ENCODE measurements at regions not wholly inside any gene's neighbourhood (a gene's known extent, or its start where the extent isn't known, plus 50 kb on each side); places are given as distances from the start of the nearest gene placed in this dataset.

DNA sequence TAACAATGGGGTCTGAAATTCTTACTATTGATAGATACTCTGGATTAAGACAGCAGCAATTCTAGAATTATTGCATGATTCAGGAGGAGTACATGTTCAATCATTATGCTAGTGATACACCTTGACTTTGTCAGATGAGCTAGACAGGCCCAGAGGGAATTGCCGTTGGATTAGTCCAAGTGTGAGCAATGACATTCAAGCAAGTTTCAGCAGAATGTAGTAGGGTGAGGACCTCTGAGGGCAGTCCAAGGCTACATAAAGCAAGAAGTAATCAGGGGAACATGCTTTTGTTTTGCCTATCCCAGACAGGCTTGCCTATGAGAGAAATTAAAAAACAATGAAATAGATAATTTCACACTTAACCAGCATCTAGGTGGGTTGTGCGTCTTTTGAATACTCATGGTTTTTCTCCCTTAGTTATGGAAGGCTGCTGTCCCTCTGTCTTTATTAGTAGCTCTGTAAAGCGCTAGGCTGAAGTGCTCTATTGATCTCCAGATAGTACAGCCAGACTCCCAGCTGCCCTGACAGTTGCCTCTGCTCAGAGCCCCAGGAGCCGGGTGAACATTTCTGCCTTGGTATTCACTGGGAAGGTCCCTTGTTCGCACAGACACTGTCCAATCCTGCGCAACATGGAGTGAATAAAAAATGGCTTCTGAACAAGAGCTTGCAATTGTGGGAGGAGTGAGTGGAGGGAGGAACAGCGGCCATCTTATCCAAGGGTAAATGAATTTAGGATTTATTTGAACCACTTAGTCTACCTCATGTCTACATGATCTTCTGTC, 316.6 kb upstream of the ONECUT1 start:
- TF ChIP-seq, protein P1, sequence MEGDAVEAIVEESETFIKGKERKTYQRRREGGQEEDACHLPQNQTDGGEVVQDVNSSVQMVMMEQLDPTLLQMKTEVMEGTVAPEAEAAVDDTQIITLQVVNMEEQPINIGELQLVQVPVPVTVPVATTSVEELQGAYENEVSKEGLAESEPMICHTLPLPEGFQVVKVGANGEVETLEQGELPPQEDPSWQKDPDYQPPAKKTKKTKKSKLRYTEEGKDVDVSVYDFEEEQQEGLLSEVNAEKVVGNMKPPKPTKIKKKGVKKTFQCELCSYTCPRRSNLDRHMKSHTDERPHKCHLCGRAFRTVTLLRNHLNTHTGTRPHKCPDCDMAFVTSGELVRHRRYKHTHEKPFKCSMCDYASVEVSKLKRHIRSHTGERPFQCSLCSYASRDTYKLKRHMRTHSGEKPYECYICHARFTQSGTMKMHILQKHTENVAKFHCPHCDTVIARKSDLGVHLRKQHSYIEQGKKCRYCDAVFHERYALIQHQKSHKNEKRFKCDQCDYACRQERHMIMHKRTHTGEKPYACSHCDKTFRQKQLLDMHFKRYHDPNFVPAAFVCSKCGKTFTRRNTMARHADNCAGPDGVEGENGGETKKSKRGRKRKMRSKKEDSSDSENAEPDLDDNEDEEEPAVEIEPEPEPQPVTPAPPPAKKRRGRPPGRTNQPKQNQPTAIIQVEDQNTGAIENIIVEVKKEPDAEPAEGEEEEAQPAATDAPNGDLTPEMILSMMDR (IDR thresholded peaks at IDR 0.05; ENCODE audit: low read depth, low read length), result no peak
- no peak for TF ChIP-seq EZH2phosphoT487 (IDR thresholded peaks at IDR 0.05; ENCODE audit: low read depth)
- no peaks in the 10 kb centered on the region for H3K9me3 ChIP-seq (ENCODE audit: insufficient read depth, low read length)
- H4K20me1 ChIP-seq (ENCODE audit: insufficient read depth, low read length), result no peaks in the 10 kb centered on the region
- no peak overlapping the region for H3K9ac ChIP-seq (ENCODE audit: low read length)
- H3K4me2 ChIP-seq (ENCODE audit: low read length), result no peak overlapping the region
- H3K4me3 ChIP-seq (ENCODE audit: low read length), result no peak overlapping the region
- no peak overlapping the region for H3K27ac ChIP-seq (ENCODE audit: low read length)
- H3K27me3 ChIP-seq (ENCODE audit: low read depth, low read length), result no peaks in the 10 kb centered on the region
- H3K4me1 ChIP-seq (ENCODE audit: low read length), result no peaks in the 10 kb centered on the region
- H3K36me3 ChIP-seq (replicated peaks; ENCODE audit: low read depth, low read length), result no peaks in the 10 kb centered on the region
- H3K79me2 ChIP-seq (ENCODE audit: low read length), result no peaks in the 10 kb centered on the region
- H2AFZ ChIP-seq (ENCODE audit: low read depth, low read length), result no peak overlapping the region

DNA sequence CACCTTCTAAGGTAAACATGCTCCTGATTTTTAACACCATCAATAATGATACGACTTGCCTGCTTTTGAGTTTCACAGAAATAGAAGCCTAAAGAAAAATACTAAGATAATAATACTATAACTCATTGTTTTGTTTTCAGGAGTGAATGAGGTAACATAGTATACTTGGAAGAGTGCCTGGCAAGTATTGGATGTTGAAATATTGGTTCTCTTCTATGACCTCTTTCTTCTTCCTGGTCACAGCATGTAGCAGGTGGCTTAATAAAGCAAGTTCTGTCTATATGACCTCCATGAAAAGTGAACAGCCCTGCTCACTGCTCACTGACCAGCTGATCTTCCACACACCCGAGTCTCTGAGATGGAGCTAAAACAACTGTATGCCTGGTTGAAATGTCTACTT, 312.3 kb upstream of the ONECUT1 start:
- no peaks in the 10 kb centered on the region for H3K4me1 ChIP-seq (ENCODE audit: low read length)
- H3K4me2 ChIP-seq (ENCODE audit: low read length), result no peak overlapping the region
- no peaks in the 10 kb centered on the region for H3K27me3 ChIP-seq (ENCODE audit: low read depth, low read length)
- no peaks in the 10 kb centered on the region for H3K36me3 ChIP-seq (replicated peaks; ENCODE audit: low read depth, low read length)
- H3K9ac ChIP-seq (ENCODE audit: low read length), result no peak overlapping the region
- no peak overlapping the region for H3K27ac ChIP-seq (ENCODE audit: low read length)
- no peaks in the 10 kb centered on the region for H4K20me1 ChIP-seq (ENCODE audit: insufficient read depth, low read length)
- no peaks in the 10 kb centered on the region for H3K79me2 ChIP-seq (ENCODE audit: low read length)
- no peak for TF ChIP-seq EZH2phosphoT487 (IDR thresholded peaks at IDR 0.05; ENCODE audit: low read depth)
- TF ChIP-seq, protein P1 (IDR thresholded peaks at IDR 0.05; ENCODE audit: low read depth, low read length), result no peak
- no peak overlapping the region for H2AFZ ChIP-seq (ENCODE audit: low read depth, low read length)
- H3K9me3 ChIP-seq (ENCODE audit: insufficient read depth, low read length), result no peaks in the 10 kb centered on the region
- no peak overlapping the region for H3K4me3 ChIP-seq (ENCODE audit: low read length)

DNA sequence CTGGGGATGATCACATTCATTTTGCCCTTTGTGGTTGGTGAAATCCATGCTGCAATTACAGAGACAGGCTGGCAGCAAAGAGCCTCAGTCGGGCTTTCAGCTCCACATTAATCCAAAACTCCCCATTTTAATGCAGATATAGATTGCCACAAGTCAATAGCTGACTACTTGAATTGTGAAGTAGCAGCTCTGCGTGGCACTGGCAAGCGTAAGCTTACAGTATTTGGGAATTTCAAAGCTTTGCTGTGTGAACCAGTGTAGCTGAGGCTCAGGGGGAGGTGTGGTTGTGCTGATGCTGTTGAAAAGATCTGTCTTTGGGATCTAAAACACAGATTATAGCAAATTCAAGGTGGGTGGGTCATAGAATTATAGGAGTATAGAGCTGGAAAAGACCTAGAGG, 290.3 kb upstream of the ONECUT1 start:
- no peak overlapping the region for H3K4me2 ChIP-seq (ENCODE audit: low read length)
- no peaks in the 10 kb centered on the region for H3K9me3 ChIP-seq (ENCODE audit: insufficient read depth, low read length)
- no peak overlapping the region for H3K9ac ChIP-seq (ENCODE audit: low read length)
- TF ChIP-seq EZH2phosphoT487 (IDR thresholded peaks at IDR 0.05; ENCODE audit: low read depth), result no peak
- TF ChIP-seq, protein P1 (IDR thresholded peaks at IDR 0.05; ENCODE audit: low read depth, low read length), result no peak
- no peak overlapping the region for H2AFZ ChIP-seq (ENCODE audit: low read depth, low read length)
- H3K36me3 ChIP-seq (replicated peaks; ENCODE audit: low read depth, low read length), result no peaks in the 10 kb centered on the region
- H3K4me3 ChIP-seq (ENCODE audit: low read length), result no peak overlapping the region
- H3K79me2 ChIP-seq (ENCODE audit: low read length), result no peaks in the 10 kb centered on the region
- 0 out of 2 replicates have a peak, but pooled peaks cover 7% of the 10 kb centered on the region for H3K27me3 ChIP-seq (ENCODE audit: low read depth, low read length)
- H3K27ac ChIP-seq (ENCODE audit: low read length), result no peak overlapping the region
- no peaks in the 10 kb centered on the region for H4K20me1 ChIP-seq (ENCODE audit: insufficient read depth, low read length)
- no peaks in the 10 kb centered on the region for H3K4me1 ChIP-seq (ENCODE audit: low read length)

DNA sequence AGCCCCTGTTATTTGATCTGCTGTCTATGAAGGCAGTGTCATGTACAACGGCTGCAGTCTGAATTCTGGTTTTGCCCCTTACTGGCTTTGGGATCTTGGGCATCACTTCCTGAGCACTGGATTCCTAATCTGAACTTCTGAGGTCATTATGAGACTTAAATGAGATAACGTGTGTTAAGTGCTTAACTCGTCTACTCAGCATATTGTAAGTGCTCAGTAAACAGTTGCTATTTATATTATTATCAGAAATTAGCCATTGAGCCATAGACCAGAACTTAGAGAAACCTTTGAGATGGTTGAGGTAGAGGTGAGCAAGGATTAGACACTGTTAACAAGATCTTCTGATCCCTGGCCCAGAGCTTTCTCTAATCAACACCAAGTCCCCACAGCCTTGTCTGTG, 284.1 kb upstream of the ONECUT1 start:
- no peaks in the 10 kb centered on the region for H3K9me3 ChIP-seq (ENCODE audit: insufficient read depth, low read length)
- no peaks in the 10 kb centered on the region for H3K79me2 ChIP-seq (ENCODE audit: low read length)
- H3K27me3 ChIP-seq (ENCODE audit: low read depth, low read length), result peaks cover 3% of the 10 kb centered on the region; the same call in 1 of the 2 replicates
- TF ChIP-seq, protein P1 (IDR thresholded peaks at IDR 0.05; ENCODE audit: low read depth, low read length), result no peak
- no peak for TF ChIP-seq EZH2phosphoT487 (IDR thresholded peaks at IDR 0.05; ENCODE audit: low read depth)
- H3K4me2 ChIP-seq (ENCODE audit: low read length), result no peak overlapping the region
- H4K20me1 ChIP-seq (ENCODE audit: insufficient read depth, low read length), result 0 out of 2 replicates have a peak, but pooled peaks cover 4% of the 10 kb centered on the region
- no peak overlapping the region for H3K9ac ChIP-seq (ENCODE audit: low read length)
- no peaks in the 10 kb centered on the region for H3K4me1 ChIP-seq (ENCODE audit: low read length)
- no peak overlapping the region for H2AFZ ChIP-seq (ENCODE audit: low read depth, low read length)
- H3K27ac ChIP-seq (ENCODE audit: low read length), result no peak overlapping the region
- no peaks in the 10 kb centered on the region for H3K36me3 ChIP-seq (replicated peaks; ENCODE audit: low read depth, low read length)
- H3K4me3 ChIP-seq (ENCODE audit: low read length), result no peak overlapping the region
